ENCODE measurements at regions not wholly inside any gene's neighbourhood (a gene's known extent, or its start where the extent isn't known, plus 50 kb on each side); places are given as distances from the start of the nearest gene placed in this dataset.

DNA sequence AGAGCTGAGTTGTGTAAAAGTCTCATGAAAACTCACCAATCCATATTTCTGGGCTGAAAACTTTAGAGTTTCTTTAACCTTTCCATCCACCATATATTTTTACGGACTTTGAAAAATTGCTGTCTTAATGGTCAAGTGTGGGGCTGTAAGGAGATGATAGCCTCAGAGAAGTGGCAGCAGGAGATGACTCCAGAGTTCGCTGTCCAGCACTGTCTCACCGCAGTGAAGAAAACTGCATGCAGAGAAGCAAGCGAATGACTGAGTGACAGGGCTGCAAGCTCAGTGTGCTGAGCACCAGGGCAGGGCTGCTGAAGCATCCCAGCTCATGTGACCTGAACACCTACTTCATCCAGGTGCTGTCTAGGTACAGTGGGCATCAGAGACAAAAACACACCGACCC is 564.5 kb downstream of the ACTR3B start:
- H3K27ac ChIP-seq (ENCODE audit: low read depth, low read length), result no peak overlapping the region
- H3K4me3 ChIP-seq (ENCODE audit: low read depth in 1 of 2, low read length in 2 of 2), result no peak overlapping the region
- no peaks in the 10 kb centered on the region for H3K9me3 ChIP-seq (ENCODE audit: low read length)
- H3K27me3 ChIP-seq (ENCODE audit: control insufficient read depth in 1 of 2, insufficient read depth in 2 of 2, low read length in 2 of 2), result no peaks in the 10 kb centered on the region
- no peaks in the 10 kb centered on the region for H3K36me3 ChIP-seq (ENCODE audit: insufficient read depth, low read length)
- H3K9ac ChIP-seq (ENCODE audit: low read length), result no peak overlapping the region
- H3K4me1 ChIP-seq (ENCODE audit: insufficient read depth, low read length), result peaks cover 12% of the 10 kb centered on the region

DNA sequence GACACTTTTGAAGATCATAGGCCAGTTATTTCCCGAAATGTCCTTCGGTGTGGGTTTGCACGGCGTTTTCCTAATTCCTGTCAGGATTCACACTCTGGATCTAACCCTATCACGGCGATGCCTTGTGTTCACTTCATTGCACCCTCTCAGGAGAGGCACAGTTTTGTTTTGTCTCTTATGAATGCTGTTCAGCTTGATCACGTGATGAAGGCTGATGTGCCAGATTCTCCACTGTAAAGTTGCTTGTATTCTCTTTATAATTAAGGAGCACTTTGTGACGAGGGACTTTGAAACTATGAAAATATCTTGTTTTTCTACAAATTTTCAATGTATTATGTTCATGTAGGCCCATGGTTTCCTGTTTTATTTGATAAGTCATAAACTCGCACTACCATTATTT is 568.1 kb downstream of the ACTR3B start:
- no peak overlapping the region for H3K27ac ChIP-seq (ENCODE audit: low read depth, low read length)
- no peak overlapping the region for H3K9ac ChIP-seq (ENCODE audit: low read length)
- no peak overlapping the region for H3K4me3 ChIP-seq (ENCODE audit: low read depth in 1 of 2, low read length in 2 of 2)
- no peaks in the 10 kb centered on the region for H3K4me1 ChIP-seq (ENCODE audit: insufficient read depth, low read length)
- H3K9me3 ChIP-seq (ENCODE audit: low read length), result no peaks in the 10 kb centered on the region
- H3K27me3 ChIP-seq (ENCODE audit: control insufficient read depth in 1 of 2, insufficient read depth in 2 of 2, low read length in 2 of 2), result no peaks in the 10 kb centered on the region
- no peaks in the 10 kb centered on the region for H3K36me3 ChIP-seq (ENCODE audit: insufficient read depth, low read length)

DNA sequence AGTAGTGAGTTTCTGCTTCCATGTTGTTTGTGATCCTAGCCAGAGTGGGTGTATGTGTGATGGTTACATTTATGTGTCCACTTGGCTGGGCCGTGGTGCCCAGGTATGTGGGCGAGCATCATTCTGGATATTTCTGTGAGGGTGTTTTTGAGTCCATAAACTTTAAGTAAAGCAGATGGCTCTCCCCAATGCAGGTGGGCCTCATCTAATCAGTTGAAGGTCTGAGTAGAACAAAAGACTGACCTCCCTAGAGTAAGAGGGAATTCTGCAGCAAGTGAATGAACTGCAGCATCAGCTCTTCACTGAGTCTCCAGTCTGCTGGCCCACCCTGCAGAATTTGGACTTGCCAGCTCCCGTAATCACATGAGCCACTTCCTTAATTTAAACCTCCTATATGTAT is 571.9 kb downstream of the ACTR3B start:
- Histone ChIP-seq H3K4me1 (ENCODE audit: insufficient read depth, low read length) (no peaks in the 10 kb centered on the region), H3K9ac (ENCODE audit: low read length) (no peak overlapping the region), H3K36me3 (ENCODE audit: insufficient read depth, low read length) (no peaks in the 10 kb centered on the region), H3K27ac (ENCODE audit: low read depth, low read length) (no peak overlapping the region), H3K9me3 (ENCODE audit: low read length) (no peaks in the 10 kb centered on the region), H3K4me3 (ENCODE audit: low read depth in 1 of 2, low read length in 2 of 2) (no peak overlapping the region), H3K27me3 (ENCODE audit: control insufficient read depth in 1 of 2, insufficient read depth in 2 of 2, low read length in 2 of 2) (no peaks in the 10 kb centered on the region)

DNA sequence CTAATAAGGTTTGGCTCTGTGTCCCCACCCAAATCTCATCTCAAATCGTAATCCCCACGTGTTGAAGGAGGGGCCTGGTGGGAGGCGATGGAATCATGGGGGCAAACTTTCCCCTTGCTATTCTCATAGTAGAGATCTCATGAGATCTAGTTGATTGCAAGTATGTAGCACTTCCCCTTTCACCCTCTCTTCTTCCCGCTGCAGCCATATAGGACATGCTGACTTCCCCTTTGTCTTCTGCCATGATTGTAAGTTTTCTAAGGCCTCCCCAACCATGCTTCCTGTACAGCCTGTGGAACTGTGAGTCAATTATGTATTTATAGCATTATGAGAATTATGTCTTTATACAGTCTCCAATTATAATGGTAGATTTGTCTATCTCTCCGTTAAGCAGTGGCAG is 594.5 kb downstream of the ACTR3B start:
- no peaks in the 10 kb centered on the region for H3K9me3 ChIP-seq (ENCODE audit: low read length)
- H3K36me3 ChIP-seq (ENCODE audit: insufficient read depth, low read length), result no peaks in the 10 kb centered on the region
- H3K4me1 ChIP-seq (ENCODE audit: insufficient read depth, low read length), result no peaks in the 10 kb centered on the region
- no peak overlapping the region for H3K27ac ChIP-seq (ENCODE audit: low read depth, low read length)
- H3K4me3 ChIP-seq (ENCODE audit: low read depth in 1 of 2, low read length in 2 of 2), result no peak overlapping the region
- H3K9ac ChIP-seq (ENCODE audit: low read length), result no peak overlapping the region
- H3K27me3 ChIP-seq (ENCODE audit: control insufficient read depth in 1 of 2, insufficient read depth in 2 of 2, low read length in 2 of 2), result no peaks in the 10 kb centered on the region

DNA sequence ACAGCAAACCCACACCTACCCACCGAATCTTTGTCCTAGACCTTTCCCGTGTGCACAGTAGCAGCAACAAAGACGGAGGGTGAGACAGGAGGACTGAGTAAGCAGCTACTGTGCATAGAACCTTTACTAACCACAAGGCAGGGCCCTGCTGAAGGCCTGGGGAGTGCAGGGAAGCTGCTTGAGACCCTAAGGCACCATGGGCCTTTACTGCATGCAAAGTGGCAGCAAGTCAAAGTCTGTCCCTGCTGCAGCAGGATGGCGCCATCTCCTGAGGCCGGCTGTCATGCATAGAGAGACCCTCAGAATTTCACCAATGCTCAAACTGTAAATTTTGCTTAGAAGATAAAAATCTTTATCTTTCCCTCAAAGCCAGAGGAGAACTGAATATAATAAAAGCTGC is 610.5 kb downstream of the ACTR3B start:
- H3K9ac ChIP-seq (ENCODE audit: low read length), result no peak overlapping the region
- H3K4me1 ChIP-seq (ENCODE audit: insufficient read depth, low read length), result no peaks in the 10 kb centered on the region
- H3K36me3 ChIP-seq (ENCODE audit: insufficient read depth, low read length), result no peaks in the 10 kb centered on the region
- H3K4me3 ChIP-seq (ENCODE audit: low read depth in 1 of 2, low read length in 2 of 2), result no peak overlapping the region
- no peak overlapping the region for H3K27ac ChIP-seq (ENCODE audit: low read depth, low read length)
- no peaks in the 10 kb centered on the region for H3K27me3 ChIP-seq (ENCODE audit: control insufficient read depth in 1 of 2, insufficient read depth in 2 of 2, low read length in 2 of 2)
- no peaks in the 10 kb centered on the region for H3K9me3 ChIP-seq (ENCODE audit: low read length)

DNA sequence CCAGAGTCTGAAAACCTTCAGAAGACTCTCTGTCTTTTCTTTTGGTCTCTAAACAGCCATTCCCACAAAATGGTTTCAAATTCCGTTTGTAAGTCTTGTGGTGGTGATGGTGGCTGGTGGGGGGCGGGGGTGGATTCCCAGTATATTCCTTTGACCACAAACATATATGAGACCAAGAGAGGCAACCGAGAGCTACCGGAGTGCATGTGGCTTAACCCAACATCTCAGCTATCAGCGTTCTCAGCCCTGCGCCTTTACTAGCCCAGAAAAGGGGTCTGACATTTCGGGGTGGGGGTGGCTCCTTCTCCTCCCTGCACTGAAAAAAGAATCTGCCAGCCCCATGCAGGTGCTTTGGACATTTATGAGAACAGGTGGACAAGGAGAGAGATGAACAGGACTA is 621.1 kb downstream of the ACTR3B start:
- Histone ChIP-seq H3K4me3 (ENCODE audit: low read depth in 1 of 2, low read length in 2 of 2) (no peak overlapping the region), H3K9ac (ENCODE audit: low read length) (no peak overlapping the region), H3K9me3 (ENCODE audit: low read length) (no peaks in the 10 kb centered on the region), H3K27me3 (ENCODE audit: control insufficient read depth in 1 of 2, insufficient read depth in 2 of 2, low read length in 2 of 2) (no peaks in the 10 kb centered on the region), H3K4me1 (ENCODE audit: insufficient read depth, low read length) (peaks cover 37% of the 10 kb centered on the region), H3K36me3 (ENCODE audit: insufficient read depth, low read length) (no peaks in the 10 kb centered on the region), H3K27ac (ENCODE audit: low read depth, low read length) (no peak overlapping the region)

DNA sequence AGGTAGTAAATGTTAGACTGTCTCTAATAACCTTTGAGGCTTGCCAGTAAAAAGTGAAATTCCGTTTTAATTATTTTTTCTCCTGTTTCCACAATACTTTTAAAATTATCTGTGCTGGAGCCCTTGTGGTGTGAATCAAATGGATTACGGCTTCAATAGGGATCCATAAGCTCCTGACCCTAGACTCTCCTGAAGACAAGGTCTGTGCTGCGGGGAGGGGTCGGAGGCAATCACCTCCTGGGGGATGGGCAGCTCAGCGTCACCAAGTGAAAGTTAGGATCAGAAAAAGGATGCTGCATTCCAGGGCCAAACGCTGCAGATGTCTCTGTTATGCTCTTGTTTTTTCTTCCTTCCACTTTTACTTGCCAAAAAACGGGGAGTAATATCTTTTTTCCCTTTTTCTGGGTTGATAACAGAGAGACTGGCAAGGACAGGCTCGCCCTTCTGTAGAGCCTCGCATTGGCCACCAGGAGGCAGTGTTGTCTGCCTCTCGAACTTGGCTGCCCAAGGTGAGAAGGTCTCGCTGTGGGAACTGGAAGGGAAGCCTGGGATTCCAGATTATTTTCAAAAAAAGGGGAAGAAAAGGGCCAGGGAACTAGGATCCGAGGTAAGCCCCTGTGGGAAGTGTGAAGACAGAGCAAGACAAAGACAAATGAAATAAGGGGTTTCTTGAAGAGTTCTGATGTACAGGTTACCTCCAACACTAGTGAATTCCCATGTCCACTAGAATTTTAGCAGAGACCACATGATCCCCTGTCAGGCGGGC is 621.9 kb downstream of the ACTR3B start:
- H3K27ac ChIP-seq (ENCODE audit: low read depth, low read length), result peak overlapping the region; percentile 67
- no peak overlapping the region for H3K9ac ChIP-seq (ENCODE audit: low read length)
- no peaks in the 10 kb centered on the region for H3K27me3 ChIP-seq (ENCODE audit: control insufficient read depth in 1 of 2, insufficient read depth in 2 of 2, low read length in 2 of 2)
- H3K9me3 ChIP-seq (ENCODE audit: low read length), result no peaks in the 10 kb centered on the region
- no peaks in the 10 kb centered on the region for H3K36me3 ChIP-seq (ENCODE audit: insufficient read depth, low read length)
- H3K4me3 ChIP-seq (ENCODE audit: low read depth in 1 of 2, low read length in 2 of 2), result peak overlapping the region in 1 of 2 donors; percentile 28
- peaks cover 37% of the 10 kb centered on the region for H3K4me1 ChIP-seq (ENCODE audit: insufficient read depth, low read length)

DNA sequence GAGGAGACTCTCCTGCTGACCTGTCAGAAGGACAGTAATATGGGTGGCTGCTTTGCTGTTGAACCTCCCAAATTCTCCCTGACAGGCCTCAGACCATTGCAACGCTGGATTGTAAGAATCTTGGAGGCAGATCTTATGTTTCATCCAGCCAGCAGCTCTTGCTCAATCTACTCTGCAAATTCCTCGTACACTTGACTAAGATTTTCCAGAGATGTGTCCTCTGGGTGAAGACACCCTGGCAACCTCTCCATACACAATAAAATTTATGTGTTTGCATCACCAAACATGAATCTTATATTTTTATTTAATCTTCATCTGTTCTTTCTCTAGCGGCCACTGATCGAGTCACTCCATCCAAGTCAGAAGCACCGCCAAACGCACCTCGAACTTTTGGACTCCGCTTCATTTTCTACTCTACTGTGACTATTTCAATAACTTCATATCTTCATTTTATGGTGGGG is 623.1 kb downstream of the ACTR3B start:
- Histone ChIP-seq H3K27ac (ENCODE audit: low read depth, low read length) (peak overlapping the region; percentile 67), H3K36me3 (ENCODE audit: insufficient read depth, low read length) (no peaks in the 10 kb centered on the region)

DNA sequence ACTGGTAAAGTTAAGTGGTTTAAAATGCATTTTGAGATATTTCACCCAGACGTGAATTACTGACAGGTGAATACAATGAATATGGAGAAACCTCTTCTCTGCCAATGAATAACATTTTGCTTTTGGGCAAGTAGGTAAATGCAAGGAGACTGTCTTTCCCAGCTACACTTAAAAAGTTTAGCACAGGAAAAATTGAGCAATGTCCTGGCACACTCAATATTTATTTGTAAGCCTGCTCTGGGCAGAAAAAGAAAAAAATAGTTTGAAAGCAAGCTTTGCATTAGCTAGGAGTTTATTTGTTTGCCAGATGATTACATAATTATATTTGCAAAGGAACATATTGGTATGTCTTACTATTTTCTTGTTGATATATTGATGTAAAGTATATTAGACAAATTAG is 624.2 kb downstream of the ACTR3B start:
- Histone ChIP-seq H3K27ac (ENCODE audit: low read depth, low read length) (no peak overlapping the region), H3K4me1 (ENCODE audit: insufficient read depth, low read length) (peaks cover 38% of the 10 kb centered on the region), H3K36me3 (ENCODE audit: insufficient read depth, low read length) (no peaks in the 10 kb centered on the region), H3K27me3 (ENCODE audit: control insufficient read depth in 1 of 2, insufficient read depth in 2 of 2, low read length in 2 of 2) (no peaks in the 10 kb centered on the region), H3K9ac (ENCODE audit: low read length) (no peak overlapping the region), H3K9me3 (ENCODE audit: low read length) (no peaks in the 10 kb centered on the region), H3K4me3 (ENCODE audit: low read depth in 1 of 2, low read length in 2 of 2) (no peak overlapping the region)

More for the DNA sequence above, 623.1 kb downstream of the ACTR3B start:
- no peaks in the 10 kb centered on the region for H3K9me3 ChIP-seq (ENCODE audit: low read length)
- no peak overlapping the region for H3K9ac ChIP-seq (ENCODE audit: low read length)
- H3K4me3 ChIP-seq (ENCODE audit: low read depth in 1 of 2, low read length in 2 of 2), result no peak overlapping the region
- H3K4me1 ChIP-seq (ENCODE audit: insufficient read depth, low read length), result peaks cover 37% of the 10 kb centered on the region
- H3K27me3 ChIP-seq (ENCODE audit: control insufficient read depth in 1 of 2, insufficient read depth in 2 of 2, low read length in 2 of 2), result no peaks in the 10 kb centered on the region

DNA sequence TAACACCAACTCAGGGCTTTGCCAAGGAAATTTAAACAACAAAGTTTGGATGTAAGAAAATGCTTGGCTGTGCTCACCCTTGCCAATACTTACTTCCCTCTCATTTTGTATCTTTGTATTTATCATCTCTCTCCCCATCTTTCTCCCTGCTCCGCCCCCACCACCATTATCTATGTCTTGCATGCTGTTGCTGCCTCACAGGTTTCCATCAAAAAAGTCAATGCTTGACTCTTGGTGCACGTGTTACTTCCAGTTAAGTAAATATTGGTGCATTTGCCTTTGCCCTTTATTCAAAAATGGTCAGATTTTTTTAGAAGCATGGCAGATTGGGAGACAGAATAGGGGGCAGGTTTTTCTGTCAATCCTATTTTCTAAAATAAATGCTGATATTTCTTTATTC is 626.0 kb downstream of the ACTR3B start:
- no peaks in the 10 kb centered on the region for H3K9me3 ChIP-seq (ENCODE audit: low read length)
- peaks cover 46% of the 10 kb centered on the region for H3K4me1 ChIP-seq (ENCODE audit: insufficient read depth, low read length)
- no peak overlapping the region for H3K27ac ChIP-seq (ENCODE audit: low read depth, low read length)
- no peaks in the 10 kb centered on the region for H3K27me3 ChIP-seq (ENCODE audit: control insufficient read depth in 1 of 2, insufficient read depth in 2 of 2, low read length in 2 of 2)
- H3K9ac ChIP-seq (ENCODE audit: low read length), result no peak overlapping the region
- no peaks in the 10 kb centered on the region for H3K36me3 ChIP-seq (ENCODE audit: insufficient read depth, low read length)
- no peak overlapping the region for H3K4me3 ChIP-seq (ENCODE audit: low read depth in 1 of 2, low read length in 2 of 2)

DNA sequence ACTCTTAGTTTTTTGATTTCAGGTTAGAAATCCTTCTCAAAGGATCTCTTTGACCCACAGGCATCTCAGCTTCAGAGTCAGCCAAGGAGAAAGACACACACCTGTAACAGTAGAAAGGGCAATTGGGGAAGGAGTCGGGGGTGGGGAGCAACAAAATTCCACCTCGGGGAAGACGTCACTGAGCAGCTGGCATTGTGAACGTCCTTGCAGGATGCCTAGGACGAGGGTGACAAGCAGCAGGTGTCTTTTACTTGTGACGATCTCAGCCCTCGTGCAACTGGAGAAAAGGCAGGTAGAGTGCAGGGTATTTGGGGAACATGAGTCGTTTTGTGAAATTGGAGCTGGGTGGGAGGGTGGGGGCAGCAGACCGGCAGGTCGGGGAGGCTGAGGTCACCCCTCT is 627.0 kb downstream of the ACTR3B start:
- peaks cover 41% of the 10 kb centered on the region for H3K4me1 ChIP-seq (ENCODE audit: insufficient read depth, low read length)
- no peaks in the 10 kb centered on the region for H3K36me3 ChIP-seq (ENCODE audit: insufficient read depth, low read length)
- no peak overlapping the region for H3K27ac ChIP-seq (ENCODE audit: low read depth, low read length)
- no peak overlapping the region for H3K9ac ChIP-seq (ENCODE audit: low read length)
- no peak overlapping the region for H3K4me3 ChIP-seq (ENCODE audit: low read depth in 1 of 2, low read length in 2 of 2)
- H3K9me3 ChIP-seq (ENCODE audit: low read length), result no peaks in the 10 kb centered on the region
- H3K27me3 ChIP-seq (ENCODE audit: control insufficient read depth in 1 of 2, insufficient read depth in 2 of 2, low read length in 2 of 2), result no peaks in the 10 kb centered on the region

DNA sequence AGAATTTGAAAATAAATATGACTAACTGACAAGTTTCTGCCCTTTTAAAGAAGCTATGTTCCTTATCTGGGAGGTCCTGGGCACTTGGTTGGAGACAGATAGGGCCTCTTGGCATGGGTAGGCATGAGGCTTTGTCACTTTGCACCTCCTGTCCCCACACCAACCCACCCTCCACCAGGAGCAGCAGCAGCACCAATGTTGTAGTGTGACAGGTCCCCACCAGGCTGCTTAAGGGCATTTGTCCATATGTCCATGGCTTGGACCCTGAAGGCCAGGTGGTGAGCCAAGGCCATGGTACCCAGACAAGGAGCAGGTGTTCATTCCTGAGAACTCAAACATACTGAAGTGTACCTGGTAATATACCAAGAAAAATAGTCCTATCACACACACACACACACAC is 629.1 kb downstream of the ACTR3B start:
- H3K4me3 ChIP-seq (ENCODE audit: low read depth in 1 of 2, low read length in 2 of 2), result no peak overlapping the region
- H3K4me1 ChIP-seq (ENCODE audit: insufficient read depth, low read length), result peaks cover 22% of the 10 kb centered on the region
- no peaks in the 10 kb centered on the region for H3K27me3 ChIP-seq (ENCODE audit: control insufficient read depth in 1 of 2, insufficient read depth in 2 of 2, low read length in 2 of 2)
- H3K9ac ChIP-seq (ENCODE audit: low read length), result no peak overlapping the region
- no peak overlapping the region for H3K27ac ChIP-seq (ENCODE audit: low read depth, low read length)
- H3K9me3 ChIP-seq (ENCODE audit: low read length), result no peaks in the 10 kb centered on the region
- H3K36me3 ChIP-seq (ENCODE audit: insufficient read depth, low read length), result no peaks in the 10 kb centered on the region
